GM18498 (cell line): ENCODE measurements at regions not wholly inside any gene's neighbourhood (a gene's known extent, or its start where the extent isn't known, plus 50 kb on each side); places are given as distances from the start of the nearest gene placed in this dataset.

ENCODE experiments used
- ATAC-seq: cut with Tn5 transposase; IDR thresholded peaks from one replicate; pipeline ENCODE4 v1.9.1; 2021; ENCODE audit warnings: mild to moderate bottlenecking, moderate library complexity; ENCODE audit not compliant: unreplicated experiment

DNA sequence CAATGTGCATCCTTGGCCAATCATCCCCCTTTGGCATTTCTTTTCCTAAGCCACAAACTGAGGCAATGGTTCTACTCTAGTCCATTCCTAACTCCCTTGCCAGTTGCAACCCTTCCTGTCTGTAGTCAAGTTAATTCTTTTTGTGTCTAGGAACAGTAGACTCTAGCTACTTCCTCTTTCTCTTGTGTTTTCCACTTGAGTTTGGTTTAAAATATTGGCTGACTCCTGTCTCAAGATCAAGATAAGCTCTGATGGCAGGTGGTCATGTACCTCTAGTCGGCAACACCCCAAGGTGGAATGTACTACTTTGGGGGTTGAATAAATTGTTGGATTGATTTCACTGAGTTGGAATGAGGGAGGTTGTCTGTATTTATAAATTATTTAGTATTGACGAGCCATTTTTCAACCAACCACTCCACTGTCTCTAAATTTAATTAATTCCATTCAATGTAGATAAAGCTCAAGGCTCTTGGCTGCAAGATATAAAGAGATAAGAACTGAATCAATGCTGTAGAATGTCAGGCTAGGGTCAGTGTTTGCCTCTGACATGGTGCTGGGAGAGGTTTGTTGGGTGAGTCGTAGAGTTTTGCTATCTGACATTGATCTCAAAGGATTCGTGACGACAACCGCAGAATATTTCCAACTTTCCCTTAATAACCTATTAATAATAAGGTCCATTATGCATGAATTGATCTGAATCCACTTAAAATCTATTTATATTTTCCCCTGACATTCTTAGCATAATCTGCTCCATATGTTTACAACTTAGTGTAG is 188.7 kb upstream of the APCDD1 start:
- no peak for ATAC-seq

DNA sequence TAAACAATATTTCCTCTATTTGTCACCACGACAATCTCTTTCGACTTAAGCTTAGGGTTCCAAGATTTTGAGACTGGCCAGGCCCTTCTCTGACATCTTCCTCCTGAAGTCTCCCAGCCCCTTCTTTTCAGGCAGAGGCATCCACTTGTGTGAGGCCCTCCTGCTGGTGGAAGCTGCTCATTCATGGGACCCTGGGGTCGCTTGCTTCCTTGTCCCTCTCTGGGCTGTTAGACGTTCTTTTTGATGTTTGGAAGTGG is 188.2 kb upstream of the APCDD1 start:
- ATAC-seq: no peak

DNA sequence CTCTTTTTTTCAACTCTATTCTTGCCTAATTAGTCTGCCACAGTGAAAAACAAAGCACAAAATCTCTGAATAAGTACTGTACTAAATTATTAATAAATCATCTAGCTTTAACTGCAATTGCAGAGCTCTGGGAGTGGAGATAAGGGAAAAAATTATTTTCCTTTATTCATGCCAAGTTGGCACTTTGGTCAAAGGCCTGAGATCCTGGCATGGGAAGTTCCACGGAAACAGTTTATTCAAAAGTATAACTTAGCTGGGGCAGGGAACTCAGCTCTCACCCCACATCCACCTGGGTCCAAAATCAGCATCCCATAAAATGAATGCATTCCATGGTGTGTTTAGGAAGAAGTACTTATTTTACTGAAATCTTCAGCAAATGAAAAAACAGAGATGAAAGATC is 185.2 kb upstream of the APCDD1 start:
- ATAC-seq: no peak

DNA sequence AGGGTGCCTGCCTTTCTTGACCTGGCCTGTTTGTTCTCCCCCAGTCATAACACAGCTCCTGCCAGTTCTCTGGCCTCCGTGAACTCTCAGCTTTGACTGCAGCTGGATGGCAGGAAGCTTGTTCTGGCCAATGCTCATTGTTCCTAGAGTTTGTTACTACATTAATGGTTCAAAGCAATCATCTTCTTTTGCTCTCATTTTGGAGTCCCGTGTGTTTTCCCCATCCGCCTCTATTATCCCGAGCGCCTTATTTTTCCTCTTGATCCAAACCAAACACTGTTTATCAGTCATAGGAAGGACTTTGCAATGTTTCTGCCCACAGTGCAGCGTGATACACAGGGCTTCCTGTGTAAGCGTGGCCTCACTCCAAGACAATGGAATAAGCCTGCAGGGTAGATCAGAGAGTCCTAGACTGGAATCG is 184.3 kb upstream of the APCDD1 start:
- ATAC-seq: no peak

DNA sequence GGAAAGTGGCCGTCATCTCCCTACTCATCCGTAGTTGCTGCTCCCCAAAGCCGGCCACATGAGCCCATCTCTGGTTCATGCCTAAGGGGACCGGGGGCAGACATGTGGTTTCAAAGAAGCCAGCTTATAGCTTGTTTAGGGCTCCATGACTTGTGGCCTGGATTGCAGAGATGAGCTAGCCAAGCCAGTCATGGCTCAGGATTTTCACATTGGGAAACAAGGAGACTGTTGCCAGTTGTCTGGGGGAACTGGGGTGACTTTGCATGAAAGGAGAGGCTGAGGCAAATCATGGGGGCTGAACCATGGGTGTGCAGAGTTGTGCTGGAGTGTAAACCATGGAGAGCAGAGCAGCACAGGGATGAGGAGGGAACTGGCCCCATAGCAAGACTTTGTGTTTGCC is 183.0 kb upstream of the APCDD1 start:
- ATAC-seq: no peak

DNA sequence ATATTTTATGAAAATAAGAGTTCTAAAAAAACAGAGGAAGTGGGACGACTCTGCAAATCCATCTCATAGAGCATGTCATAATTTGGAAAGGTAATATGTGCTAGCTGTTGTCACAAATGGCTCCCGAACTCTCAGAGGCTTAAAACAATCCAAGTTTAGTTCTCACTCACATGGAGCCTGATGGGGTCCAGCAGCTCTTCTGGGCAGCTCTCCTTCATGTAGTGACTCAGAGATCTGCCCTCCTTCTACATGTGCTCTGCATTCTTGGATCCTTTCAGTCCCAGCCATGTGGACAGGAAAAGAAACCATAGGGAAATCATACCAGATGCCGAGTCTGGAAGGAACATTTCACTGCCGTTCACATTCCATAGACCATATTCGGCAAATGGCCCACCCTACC is 180.1 kb upstream of the APCDD1 start:
- no peak for ATAC-seq

DNA sequence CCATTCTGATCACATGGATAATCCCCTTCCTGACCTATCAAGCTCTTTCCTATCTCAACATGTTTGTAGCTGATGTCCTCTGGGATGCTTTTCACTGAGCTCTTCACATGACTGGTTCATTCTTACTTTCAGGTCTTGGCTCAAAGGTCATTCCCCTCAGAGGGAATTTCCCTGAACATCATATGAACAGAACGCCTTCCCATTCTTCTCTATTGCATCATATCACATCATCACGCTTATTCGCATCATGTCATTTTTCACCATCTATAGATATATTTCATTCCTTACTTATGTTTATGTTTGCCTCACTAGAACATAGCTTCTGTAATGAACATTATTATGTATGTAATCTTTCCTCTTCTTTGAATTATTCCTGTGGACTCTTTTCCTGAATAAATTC is 178.9 kb upstream of the APCDD1 start:
- no peak for ATAC-seq

DNA sequence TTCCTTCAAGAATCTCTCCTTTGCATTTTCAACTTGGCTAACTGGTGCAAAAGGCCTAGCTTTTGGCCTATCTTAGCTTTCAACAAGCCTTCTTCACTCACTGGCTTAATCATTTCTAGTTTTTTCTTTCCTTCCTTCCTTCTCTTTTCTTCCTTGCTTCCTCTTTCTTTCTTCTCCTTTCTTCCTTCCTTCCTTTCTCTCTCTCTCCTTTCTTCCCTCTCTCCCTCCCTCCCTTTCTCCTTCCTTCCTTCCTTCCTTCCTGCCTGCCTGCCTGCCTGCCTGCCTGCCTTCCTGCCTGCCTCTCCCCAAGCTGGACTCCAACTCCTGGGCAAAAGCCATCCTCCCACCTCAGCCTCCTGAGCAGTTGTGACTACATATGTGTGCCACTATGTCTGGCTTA is 176.2 kb upstream of the APCDD1 start:
- ATAC-seq: no peak

DNA sequence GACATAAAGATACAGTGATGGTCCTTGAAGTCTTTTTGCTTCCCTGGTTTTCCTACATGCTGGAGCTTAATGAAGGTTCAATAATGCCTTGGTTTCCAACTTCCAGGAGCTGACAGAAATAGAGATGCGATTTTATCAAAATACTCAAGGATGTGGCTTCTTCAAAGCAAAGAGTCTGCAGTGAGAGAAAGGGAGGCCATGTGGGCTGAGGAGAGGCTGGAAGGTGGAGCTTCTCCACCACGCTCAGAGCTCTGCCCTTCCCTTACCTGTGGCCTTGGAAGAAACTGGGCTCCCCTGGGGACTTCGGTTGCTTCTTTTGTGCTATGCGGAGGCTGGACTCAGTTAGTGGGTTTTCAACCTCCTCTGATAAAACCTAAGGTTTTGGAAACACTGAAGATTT is 175.0 kb upstream of the APCDD1 start:
- no peak for ATAC-seq

DNA sequence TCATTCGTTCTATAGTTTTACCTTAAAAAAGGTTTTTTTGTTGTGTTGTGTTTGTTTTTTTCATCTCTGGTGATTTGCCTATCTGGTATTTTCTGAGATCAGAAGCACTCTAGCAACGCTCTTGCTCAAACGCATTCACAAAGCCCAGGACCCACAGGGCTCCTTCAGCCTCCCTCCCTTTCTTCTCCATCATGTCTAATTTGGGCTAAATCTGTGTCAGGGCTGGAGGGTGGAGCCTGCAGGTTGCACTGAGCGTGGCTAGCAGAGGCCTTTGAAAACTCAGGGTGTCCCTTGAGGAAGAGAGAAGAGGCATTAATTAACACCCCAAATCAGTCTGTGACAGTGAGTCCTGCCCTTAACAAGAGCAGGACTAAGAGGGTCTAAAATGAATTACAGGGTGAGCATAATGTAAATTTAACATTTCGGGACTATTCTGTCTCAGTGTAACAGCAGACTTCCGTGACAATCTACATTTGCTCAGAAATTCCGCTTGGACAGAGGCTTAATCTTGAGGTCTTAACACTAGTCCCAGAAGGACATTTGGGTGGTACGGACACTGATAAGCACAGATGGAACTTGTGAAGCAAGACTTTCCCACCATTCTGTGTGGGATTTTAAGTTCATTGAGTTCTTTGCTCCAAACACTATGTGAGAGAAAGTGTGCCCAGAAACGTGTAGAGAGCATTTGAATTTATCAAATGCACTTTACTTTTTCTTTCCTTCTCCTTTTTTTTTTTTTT is 174.4 kb upstream of the APCDD1 start:
- ATAC-seq: no peak

DNA sequence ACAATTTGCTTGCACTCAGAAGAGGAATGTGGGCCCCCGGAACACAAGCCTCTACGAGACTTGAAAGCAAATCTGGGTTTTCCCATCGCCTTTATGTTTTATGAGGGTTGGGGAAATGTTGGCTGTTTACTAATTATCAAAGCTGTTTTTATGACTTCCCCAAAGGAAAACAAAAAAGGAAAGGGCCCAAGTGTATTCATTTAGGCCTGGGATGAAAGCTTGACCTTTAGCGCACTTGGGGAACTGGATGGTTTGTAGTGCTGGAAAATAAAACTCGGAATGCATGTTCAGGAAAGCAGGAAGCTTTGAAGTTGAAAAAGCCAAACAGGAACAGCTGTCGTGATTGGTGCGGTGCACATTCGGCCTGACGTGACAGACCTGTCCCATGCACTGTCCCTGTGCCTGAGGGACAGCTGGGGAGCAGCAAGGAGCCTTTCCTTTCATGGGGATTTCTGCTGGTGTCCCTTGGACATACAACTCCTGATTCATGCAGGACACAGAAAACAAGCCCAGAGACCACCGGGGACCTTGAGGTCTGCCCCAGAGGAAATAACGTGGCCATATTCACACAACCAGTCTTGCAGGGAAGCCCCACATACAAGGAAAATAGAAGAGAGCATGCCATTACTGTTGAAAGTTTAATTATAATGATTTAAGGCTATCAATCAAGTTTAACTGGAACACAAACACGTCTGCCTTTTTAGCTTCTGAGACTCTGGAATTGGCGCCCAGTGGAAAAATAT is 169.7 kb upstream of the APCDD1 start:
- ATAC-seq: no peak

DNA sequence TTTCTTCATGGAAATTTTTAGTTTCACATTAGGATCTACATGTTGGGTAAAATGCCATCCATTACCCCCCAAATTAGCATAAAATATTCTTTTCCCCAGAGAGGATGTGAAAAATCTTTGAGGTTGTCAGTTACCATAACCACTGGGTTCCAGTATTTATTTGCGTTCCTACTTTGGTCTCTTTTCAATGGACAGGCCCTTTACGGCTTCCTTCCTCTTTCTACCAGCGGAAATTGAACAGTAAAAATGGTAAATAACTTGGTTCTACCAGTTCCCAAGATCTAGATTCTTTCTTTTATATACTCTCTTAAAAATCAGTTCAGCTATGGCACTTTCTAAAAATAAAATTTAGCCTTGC is 169.2 kb upstream of the APCDD1 start:
- ATAC-seq: peak; percentile 44

DNA sequence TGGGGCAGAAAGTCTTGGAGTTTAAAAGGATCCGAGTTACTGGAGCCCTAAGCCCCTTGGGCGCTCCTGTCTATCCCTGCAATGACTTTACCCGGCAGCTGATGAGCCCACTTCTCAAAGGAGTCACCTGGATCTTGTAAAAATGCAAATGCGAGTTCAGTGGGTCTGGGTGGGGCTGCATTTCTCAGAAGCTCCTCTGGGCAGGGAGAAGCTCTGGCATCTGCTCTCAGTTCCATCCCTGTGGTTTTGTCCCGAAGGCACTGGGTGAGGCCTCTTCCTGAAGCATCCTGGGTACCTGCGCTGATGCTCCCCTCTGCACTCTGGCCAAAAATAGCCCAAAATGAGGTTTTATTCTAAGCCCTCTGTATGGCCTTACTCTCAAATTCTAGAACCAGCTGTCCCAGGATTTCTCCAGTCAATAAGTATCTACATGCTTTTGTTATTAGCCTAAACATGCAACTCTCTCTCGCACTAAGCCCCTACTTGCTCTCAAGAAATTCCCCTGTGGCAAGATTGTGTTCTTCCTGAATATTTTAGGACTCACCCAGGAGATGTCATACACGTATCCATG is 167.8 kb upstream of the APCDD1 start:
- no peak for ATAC-seq

DNA sequence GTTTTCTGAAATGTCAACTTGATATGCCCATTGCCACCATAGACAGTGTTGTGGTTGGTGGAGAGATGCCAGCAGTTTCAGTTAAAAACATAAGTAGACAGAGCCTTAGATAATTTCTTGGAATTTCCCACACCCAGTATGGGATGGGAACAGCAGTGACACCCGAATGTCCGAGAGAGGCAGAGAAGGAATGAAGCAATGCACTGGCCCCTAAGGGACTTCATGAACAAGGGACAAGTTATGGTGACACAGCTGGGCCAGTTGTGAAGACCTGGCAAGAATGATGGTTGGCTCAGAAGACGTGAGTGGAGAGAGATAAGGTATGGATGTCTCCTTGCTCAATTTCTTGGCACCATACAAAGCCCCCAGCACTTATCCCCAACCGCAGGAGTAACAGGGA is 165.2 kb upstream of the APCDD1 start:
- no peak for ATAC-seq

DNA sequence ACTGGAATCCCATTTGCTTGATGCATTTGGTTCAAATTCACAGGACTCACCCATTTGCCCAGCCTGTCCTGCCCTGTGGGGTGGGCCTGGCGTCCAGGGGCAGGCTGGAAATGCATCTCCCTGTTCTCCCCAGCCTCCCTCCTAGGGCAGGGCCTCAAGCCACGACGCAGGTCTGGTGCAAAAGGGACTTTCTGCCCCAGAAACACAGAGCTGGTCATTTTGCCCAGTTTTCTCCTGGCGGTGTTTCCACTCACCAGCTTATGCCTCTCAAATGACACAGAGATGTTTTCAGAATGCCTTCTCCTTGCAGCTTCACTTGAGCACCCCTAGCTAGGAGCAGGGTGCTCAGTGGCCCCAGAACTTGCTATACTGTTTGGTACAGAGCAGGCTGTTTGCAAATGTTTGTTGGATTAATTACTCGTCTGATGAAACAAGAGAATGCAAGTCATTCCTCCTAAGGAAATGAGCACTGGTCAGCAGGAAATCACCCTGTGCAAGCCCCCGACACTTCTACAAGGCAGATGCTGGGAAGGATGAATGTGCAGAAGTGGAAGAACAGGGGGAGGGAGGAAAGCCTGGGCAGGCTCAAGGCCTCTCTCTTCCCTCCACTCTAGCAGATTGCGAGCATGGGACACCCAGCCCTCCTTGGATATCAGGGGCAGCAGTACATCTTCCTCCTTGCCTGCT is 164.3 kb upstream of the APCDD1 start:
- ATAC-seq: no peak

DNA sequence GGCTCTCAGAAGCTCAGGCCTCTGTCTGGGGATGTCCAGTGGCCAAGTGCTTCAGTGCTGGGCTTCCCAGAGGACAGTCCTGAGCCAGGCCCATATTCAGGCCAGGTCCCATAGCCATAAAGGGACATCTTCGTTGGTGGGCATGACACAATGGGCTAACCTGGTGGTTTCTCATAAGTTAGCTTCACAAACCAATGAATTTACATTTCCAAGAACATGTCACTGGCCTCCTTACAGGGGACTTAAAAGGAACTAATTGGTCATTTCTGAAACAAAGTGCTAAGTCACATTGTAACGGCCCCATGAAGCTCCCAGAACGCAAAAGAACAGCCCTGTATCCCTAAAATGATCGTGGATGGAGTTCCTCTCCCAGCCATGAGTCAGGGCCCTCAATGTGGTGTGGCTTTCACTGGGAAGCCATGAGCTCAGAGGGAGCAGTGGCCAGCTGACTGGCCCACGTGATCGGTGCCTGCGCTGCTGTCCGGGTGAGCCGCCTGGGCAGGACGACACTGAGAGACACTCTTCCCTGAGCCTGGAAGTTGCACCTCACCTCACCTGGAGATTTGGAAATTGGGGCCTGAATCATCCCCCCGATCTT is 163.7 kb upstream of the APCDD1 start:
- no peak for ATAC-seq

DNA sequence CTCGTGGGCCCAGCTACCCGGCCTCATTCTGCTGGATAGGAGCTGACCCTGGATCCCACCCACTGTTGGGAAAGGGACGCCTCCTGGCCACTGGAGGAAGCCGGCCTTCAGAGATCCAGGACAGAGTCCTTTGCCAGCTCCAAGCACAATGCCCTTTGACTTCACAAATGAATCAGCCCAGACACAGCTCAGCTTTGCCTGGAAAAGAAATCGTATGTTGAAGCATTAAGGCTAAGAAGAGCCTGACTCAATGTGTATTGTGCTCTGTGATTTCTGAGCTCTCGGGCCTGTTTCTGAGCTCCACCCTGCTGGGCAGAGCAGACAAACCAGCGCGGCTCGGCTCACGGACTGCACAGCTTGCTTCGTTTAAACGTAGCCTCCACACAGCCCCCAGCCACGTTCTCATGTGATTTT is 162.9 kb upstream of the APCDD1 start:
- ATAC-seq: no peak

DNA sequence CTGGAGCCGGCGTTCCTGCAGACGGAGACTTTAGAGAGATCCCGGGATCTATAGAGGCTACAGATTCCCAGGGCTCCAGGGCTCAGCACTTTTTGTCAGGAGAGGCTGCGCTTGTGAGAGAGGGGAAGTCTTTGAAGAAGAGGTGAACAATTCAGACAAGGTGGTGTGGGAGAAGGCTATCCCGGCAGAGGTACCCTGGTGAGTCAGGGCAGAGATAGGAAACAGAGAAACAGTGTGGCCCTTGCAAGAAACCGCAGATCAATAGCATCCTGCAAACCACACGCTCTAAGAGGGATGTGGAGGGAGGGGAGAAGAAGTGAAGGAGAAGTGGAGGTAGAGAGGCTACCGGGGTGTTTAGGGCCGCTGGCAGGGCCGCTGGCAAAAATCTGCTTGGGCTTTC is 160.5 kb upstream of the APCDD1 start:
- ATAC-seq: no peak

DNA sequence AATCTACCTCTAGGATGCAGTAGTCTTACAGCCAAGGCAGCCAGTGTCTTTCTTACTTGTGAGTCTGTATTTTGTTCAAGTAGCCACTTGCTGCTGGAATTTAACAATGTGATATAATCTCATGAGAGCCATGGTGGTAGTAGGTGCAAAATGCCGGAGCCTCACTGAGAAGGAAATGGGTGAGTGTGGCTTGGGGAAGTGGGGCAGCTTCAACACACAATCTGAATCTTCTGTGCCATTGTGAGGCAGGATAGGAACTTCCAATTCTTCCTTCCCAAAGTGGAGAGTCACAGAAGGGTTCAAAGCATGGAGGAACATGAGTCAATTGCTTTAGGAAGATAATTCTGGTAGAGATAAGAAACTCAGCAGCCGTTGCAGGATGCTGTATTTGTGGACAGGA is 158.7 kb upstream of the APCDD1 start:
- ATAC-seq: no peak

DNA sequence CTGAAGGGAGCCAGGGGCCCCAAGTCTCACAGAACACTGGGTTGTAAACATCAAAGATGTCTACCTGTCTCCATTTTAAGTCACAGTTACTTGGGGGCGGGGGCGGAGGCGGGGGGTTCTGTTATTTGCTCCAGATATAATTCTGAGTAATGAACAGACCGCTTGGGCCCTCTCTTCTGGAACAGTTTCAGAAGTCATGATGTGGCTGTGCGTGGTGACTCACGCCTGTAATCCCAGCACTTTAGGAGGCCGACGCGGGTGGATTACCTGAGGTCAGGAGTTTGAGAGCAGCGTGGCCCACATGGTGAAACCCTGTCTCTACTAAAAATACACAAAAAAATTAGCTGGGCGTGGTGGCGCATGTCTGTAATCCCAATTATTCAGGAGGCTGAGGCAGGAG is 157.9 kb upstream of the APCDD1 start:
- ATAC-seq: no peak

DNA sequence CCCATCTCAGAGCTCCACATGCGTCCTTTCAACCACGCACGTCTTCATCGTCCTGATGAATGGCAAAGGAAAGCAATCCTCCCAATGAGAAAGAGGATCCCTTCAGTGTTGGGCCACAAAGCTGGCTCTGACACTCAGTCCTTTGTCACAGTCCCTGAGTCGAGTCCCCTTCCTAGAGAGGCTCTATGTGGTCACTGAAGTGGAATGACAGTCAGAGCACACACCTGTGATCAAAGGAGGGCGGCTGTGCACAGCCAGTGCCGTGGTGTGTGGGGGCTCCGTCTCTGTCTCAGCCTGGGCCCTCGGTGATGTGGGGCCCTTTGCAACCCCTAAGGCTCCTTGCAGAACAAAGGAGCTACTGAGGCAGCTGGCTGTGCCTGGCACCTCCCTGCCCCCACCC is 157.3 kb upstream of the APCDD1 start:
- ATAC-seq: no peak
